NCI-H2196 treated with DMSO at 0.1 percent for 48 hours (cell line): ENCODE measurements at regions not wholly inside any gene's neighbourhood (a gene's known extent, or its start where the extent isn't known, plus 50 kb on each side); places are given as distances from the start of the nearest gene placed in this dataset.

Source experiments
- DNase-seq: peaks from one replicate; lab custom pipeline; 2025; ENCODE audit not compliant: unreplicated experiment; lab: John Stamatoyannopoulos, UW

GRCh38 chr2:121005453-121005852, 269.8 kb downstream of the GLI2 start:
- no peak for DNase-seq

- no peak for DNase-seq
These were observed 271.2 kb downstream of the GLI2 start for GRCh38 chr2:121006743-121007489.

- no peak for DNase-seq
These were observed 271.8 kb downstream of the GLI2 start for GRCh38 chr2:121007490-121007853.

GRCh38 chr2:121008975-121009374, 273.3 kb downstream of the GLI2 start:
- no peak for DNase-seq

GRCh38 chr2:121010998-121011397, 274.0 kb downstream of the TFCP2L1 start:
- DNase-seq: no peak

GRCh38 chr2:121014876-121015275, 270.1 kb downstream of the TFCP2L1 start:
- no peak for DNase-seq

GRCh38 chr2:121015971-121016485, 269.0 kb downstream of the TFCP2L1 start:
- no peak for DNase-seq

- no peak for DNase-seq
These were observed 267.6 kb downstream of the TFCP2L1 start for GRCh38 chr2:121017396-121017795.

- no peak for DNase-seq
These were observed 266.6 kb downstream of the TFCP2L1 start for GRCh38 chr2:121018136-121019061.

- no peak for DNase-seq
These were observed 265.9 kb downstream of the TFCP2L1 start for GRCh38 chr2:121019071-121019470.

- no peak for DNase-seq
These were observed 265.2 kb downstream of the TFCP2L1 start for GRCh38 chr2:121019756-121020155.

- DNase-seq: no peak
These were observed 263.3 kb downstream of the TFCP2L1 start for GRCh38 chr2:121021685-121022084.

GRCh38 chr2:121028577-121028976, 256.4 kb downstream of the TFCP2L1 start:
- no peak for DNase-seq

GRCh38 chr2:121030523-121030922, 254.5 kb downstream of the TFCP2L1 start:
- DNase-seq: no peak

GRCh38 chr2:121031568-121032340, 253.2 kb downstream of the TFCP2L1 start:
- no peak for DNase-seq

GRCh38 chr2:121033461-121033996, 251.5 kb downstream of the TFCP2L1 start:
- DNase-seq: no peak

- DNase-seq: no peak
These were observed 250.5 kb downstream of the TFCP2L1 start for GRCh38 chr2:121034551-121034950.

GRCh38 chr2:121036226-121036692, 248.7 kb downstream of the TFCP2L1 start:
- DNase-seq: peak; percentile 94

- DNase-seq: no peak
These were observed 247.5 kb downstream of the TFCP2L1 start for GRCh38 chr2:121037480-121037879.

GRCh38 chr2:121038031-121038430, 247.0 kb downstream of the TFCP2L1 start:
- no peak for DNase-seq

- no peak for DNase-seq
These were observed 246.6 kb downstream of the TFCP2L1 start for GRCh38 chr2:121038431-121038830.
